NCI-H1092 treated with DMSO at 0.1 percent for 48 hours (cell line): ENCODE measurements at regions not wholly inside any gene's neighbourhood (a gene's known extent, or its start where the extent isn't known, plus 50 kb on each side); places are given as distances from the start of the nearest gene placed in this dataset.

ENCODE experiments used
- DNase-seq: peaks from one replicate; lab custom pipeline; 2025; lab: John Stamatoyannopoulos, UW

DNA sequence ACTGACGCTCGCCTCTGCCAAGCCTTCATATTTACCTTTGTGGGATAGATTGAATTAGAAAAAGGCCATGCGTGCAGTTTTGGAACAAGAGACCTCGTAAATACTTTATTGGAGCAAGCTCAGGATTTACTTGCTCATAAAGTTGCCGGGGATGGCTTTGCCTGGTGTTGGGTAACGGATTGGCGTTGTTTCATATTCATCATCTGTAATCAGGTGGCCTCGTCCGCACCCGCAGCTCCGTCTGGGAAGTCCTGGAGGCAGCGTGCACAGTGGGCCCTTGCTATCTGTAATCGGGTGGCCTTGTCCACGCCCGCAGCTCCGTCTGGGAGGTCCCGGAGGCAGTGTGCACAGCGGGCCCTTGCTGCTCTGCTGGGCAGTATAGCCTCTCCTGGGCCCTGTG is 1209.3 kb downstream of the BRD1 start:
- no peak for DNase-seq

DNA sequence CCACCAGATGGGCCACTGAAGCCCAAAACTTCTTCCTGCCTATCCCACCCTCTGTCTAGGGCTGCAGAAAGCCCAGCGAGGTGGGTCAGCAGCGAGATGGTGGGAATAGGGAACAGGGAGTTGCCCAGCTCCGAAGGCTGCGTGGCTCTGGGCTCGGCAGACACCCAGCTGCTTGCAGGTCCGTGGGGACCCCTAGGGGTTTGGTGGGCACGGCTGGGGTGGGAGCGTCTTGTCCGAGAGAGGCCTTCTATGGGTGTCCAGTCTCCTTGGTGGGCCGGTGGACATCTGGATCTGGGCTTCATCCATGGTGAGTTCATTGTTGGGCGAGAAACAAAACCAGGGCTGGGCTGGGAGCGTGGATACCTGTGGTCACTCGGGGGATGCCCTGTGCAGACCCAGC is 1211.0 kb downstream of the BRD1 start:
- no peak for DNase-seq

- DNase-seq, result no peak
Measured at GRCh38 chr22:48615171-48616008, 1212.3 kb downstream of the BRD1 start.

DNA sequence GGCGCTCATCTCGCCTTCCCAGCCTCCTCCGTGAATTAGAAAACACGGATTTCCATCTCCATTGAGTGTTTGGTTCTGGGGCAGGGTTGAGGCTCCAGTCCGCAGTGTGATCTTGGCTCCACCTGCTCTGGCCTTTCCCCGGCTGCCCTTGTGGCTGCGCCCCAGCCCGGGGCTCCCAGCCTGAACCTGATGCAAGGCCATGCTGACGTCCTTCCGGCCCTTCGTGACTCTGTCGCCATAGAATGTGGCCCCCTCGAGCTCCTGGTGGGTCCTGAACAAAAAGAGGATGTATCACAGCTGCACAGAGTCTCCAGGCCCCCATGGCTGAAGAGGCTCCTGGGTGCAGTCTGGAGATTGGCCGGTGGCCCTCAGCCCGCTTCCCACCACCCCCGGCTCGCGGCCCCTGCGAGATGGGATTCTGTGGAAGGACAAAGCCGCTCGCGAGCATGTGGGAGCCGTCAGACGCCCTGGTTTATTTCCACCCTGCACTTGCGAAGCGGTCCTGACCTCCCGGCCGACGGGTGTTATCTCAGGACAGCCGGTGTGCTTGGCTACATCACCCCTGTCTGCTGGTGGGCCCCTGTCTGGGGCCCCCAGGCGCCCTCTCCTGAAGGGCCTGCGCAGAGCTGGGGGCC is 1214.0 kb downstream of the BRD1 start:
- DNase-seq, result no peak

DNA sequence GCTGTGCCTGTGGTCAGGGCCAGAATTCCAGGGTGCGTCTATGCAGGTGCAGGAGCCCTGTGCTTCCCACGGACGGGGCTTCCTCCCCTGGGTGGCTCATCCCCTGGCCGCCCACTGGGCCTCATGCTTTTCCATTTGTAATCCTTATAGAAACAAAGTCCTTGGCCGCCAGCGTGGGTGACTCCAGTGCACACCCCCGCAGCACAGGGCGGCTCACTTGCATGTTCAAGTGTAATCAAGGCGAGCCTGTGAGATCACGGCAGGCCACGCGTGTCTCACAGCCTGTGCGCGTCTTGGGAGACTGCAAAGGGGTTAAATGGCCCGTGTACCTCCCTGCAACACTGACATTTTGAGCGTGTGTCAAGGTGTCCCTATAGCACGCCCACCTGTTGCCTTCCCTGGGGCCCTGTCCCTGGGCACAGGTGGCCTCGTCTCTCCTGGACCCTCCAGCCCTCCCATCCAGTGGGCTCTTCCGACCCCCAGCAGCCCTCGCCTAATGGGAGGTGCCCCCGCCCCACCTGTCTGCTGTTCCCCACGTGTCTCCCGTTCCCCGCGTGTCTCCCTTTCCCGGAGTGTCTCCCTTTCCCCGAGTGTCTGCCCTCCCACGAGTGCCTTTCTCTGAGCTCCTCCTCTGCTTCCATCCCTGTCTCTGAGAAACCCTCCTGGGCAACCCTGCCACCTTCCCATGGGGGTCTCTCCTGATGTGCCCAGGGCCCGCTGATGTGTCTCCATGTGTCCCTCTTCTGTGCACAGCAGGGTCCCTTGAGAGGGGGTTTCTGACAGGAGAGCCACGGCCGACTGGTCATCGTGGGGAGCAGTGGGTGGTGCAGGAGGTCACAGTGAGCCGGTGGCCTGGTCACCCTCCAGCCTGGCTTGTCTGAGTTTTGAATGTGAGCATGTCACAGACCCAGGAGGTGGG is 1215.3 kb downstream of the BRD1 start:
- DNase-seq, result no peak

GRCh38 chr22:48609279-48609865 is 1218.3 kb downstream of the BRD1 start:
- no peak for DNase-seq

- DNase-seq, result no peak
Measured at GRCh38 chr22:48607901-48608662, 1219.6 kb downstream of the BRD1 start.

DNA sequence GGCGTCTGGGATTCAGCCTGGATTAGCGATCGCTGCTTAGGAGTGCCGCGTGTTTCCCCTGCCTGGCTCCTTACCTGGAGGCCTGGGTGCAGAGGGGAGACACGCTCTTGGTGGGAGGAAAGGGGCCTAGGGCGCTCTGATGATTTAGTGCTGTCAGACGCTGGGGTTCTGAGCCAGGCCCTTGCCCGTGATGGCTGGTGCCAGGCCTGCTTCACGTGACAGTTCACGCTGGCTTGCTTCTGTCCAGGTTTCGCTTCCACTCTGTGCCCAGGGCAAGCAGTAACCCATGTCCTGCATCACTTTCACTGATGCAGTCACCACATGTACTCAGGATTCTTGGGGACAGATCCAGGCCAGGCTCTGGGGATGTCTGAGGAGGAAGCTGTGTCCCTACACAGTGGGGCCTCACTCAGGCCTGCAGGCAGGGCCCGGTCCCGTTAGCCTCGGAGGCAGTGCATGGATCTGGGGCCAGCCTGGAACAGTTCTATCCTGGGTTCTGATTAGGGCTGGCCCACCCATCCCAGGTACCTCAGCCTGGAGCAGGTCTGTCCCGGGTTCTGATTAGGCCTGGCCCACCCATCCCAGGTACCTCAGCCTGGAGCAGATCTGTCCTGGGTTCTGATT is 1220.9 kb downstream of the BRD1 start:
- no peak for DNase-seq

GRCh38 chr22:48605856-48606481 is 1221.7 kb downstream of the BRD1 start:
- no peak for DNase-seq

DNA sequence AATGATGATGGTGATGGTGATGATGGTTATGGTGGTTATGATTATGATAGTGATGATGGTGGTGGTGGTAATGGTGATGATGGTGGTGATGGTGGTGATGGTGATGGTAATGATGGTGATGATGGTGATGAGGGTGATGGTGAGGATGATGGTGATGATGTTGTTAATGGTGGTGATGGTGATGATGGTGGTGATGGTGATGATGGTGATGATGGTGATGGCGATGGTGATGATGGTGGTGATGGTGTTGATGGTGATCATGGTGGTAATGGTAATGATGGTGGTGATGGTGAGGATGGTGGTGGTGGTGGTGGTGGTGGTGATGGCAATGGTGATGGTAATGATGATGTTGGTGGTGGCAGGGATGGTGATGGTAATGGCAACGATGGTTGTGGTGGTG is 1222.5 kb downstream of the BRD1 start:
- no peak for DNase-seq

- DNase-seq, result no peak
Measured at GRCh38 chr22:48603621-48604320, 1223.9 kb downstream of the BRD1 start.

DNA sequence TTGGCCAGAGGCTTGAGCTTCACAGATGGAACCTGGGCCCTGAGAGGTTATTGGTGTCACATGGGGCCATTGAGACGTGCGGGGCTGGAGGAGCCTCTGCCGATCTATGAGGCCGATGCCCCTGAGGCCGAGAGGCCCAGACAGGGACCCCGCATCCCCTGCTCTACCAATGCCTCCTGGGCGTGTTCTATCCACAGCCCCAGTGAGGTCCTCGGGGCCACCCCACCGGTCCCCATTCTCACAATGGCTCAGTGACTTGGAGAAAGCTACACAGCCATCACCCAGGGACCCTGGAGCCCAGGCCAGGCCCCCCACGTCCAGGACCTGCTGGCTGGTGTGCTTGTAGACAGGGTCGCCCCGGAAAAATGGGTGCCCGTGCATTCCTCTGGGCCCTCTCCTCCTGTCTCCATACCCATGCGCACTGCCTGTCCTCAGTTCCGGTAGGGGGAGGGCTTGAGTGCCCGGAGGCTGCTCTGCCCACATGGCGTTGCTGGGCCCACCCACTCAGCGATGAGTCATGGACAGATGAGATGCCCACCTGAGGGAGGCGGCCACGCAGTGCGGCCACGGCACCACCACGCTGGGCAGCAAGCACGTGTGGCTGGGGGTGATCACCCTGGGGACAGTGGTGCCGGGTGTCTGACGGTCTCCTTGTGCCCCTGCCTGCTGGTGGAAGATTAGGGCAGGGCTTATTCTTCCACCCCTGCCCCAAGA is 1224.7 kb downstream of the BRD1 start:
- no peak for DNase-seq

DNA sequence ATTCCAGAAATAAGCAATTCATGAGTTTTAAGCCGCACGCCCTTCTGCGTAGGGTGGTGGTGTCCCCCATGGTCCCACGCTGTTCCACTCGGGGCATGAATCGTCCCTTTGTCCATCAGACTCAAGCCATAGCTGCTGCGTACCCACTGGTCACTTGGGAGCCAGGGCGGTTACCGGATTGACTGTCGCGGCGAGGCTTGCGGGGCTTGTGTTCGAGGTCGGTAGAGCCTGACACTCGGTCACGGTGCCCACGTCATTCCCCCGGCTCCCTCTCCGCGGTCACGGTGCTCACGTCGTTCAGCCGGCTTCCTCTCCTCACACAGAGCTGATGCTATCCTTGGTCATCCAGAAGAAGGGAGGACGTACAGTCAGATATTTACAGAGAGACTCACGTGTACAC is 1227.0 kb downstream of the BRD1 start:
- no peak for DNase-seq

DNA sequence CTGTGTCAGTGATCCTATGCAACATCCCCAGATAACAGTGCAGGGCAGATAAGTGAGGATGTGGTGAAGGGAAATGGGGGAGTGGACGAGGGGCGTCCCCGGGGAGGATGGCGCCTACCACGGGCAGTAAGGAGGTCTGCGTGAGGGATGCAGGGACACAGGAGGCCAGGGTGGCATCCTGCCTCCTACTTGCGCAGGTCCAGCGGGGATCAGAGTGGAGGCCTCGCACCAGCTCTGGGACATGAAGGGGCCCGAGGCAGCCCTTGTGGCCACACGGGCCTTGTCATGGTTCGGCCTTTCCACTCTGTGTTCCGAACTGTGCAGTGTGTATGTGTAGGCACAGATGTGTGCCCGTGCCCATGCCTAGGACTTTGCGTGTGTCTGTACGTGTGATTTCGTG is 1227.5 kb downstream of the BRD1 start:
- no peak for DNase-seq

- DNase-seq, result no peak
Measured at GRCh38 chr22:48599346-48599745, 1228.3 kb downstream of the BRD1 start.

DNA sequence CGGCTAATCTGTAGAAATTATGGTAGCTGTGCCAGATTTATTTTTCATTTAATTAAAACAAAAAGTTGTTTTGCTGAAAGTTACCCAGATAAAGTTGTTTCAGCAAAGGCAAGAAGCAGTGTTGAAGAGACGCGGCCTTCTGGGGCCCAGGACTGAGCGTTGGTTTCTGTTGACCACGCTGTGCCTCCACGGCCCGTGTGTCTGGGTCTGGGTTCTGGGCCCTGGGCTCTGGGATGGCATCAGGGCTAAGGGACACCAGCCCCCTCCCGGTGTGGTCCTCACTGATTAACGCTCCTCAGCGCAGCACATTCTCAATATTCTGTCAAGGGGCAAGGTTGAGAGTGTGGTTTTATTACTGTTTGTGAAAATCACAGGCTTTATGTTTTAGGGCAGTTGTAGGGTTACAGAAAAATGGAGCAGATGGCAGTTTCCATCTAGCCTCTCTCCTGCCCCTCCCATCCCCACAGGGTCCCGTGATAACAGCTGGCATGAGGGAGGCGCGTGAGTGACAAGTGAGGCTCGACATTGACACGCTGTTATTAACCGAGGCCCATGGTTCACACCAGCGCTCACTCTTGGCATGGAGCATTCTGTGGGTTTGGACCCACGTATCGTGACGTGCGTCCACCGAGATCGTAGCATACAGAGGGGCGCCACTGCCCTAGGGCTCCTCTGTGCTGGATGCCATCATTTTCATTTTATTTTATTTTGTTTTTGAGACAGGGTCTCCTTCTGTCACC is 1231.4 kb downstream of the BRD1 start:
- no peak for DNase-seq

DNA sequence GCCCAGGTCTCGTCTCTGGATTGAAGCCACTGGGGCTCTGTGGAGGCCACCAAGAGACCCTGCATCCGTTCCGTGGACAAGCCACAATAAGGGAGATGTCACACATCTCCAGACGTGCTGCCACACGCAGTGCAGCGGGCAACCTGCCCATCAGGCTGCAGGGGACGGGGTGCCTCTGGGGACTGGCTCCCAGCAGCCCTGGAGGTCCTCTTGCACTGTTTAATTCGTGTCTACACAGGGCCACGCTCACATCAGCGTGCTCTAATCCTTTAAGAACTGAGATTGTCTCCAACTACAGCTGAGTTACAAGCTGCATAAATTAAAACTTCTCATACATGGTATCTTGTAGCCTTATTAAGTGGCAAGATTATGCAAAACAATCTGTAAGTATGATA is 1232.2 kb downstream of the BRD1 start:
- DNase-seq, result no peak

DNA sequence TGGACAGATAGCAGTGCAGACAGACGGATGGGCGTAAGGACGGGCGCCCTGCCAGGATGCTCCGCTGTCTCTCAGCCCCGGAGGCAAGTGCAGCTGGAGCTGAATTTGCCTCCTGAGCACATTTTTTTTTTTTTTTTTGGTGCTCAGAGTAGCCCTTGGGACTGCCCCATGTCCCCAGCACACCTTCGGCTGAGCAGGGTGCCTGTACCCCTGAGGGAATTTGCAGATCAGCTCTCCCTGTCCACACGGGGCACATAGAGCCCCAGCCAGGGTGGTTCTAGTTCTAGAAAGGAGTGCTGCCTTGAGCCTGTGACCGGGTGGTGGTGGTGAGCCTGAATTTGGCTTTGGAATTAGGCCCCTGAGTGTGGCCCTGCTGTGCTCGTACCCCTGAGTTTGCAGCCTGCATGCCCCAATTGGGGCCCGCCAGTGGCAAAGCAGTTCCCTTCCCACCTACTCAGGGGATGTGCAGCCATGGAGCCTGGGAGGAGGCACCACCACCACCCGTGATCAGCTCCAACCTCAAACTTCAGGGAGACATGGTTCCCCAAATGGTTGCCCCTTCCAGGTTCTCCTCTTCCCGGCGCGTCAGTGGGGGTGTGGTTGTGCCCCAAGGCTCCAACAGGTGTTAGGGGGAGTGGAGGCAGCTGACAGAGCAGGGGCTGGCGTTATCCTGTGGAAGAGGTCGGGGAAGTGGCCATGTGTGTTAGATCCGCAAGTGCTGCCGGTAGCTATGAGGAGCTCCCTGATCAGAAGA is 1232.7 kb downstream of the BRD1 start:
- no peak for DNase-seq
